SU-DHL-6 (cell line): ENCODE measurements at regions not wholly inside any gene's neighbourhood (a gene's known extent, or its start where the extent isn't known, plus 50 kb on each side); places are given as distances from the start of the nearest gene placed in this dataset.

Source experiments
- H2AFZ ChIP-seq: fragments of 200-600 bp; sonication (generic); 2 replicates; pipeline ENCODE4 v1.6.1; 2014; ENCODE audit warnings: low read depth, mild to moderate bottlenecking, moderate library complexity, mixed read lengths, antibody characterized with exemption, low read length; ENCODE audit not compliant: severe bottlenecking
- H3F3A ChIP-seq: fragments of 200-600 bp; shearing (Covaris generic); 2 replicates; pipeline ENCODE4 v1.6.0; 2016; ENCODE audit warnings: antibody characterized with exemption, mild to moderate bottlenecking; ENCODE audit not compliant: insufficient read depth
- H3K27ac ChIP-seq: fragments of 200-600 bp; sonication (generic); 2 replicates; pipeline ENCODE4 v1.5.1; 2016; ENCODE audit warnings: low read depth, mild to moderate bottlenecking, low read length, moderate library complexity, mixed read lengths
- H3K27me3 ChIP-seq: fragments of 200-600 bp; sonication (generic), shearing (Covaris generic); 2 replicates; pipeline ENCODE4 v1.6.0; 2014; ENCODE audit warnings: mild to moderate bottlenecking, low read length
- H3K36me3 ChIP-seq: fragments of 200-600 bp; sonication (generic); 2 replicates; pipeline ENCODE4 v1.6.1; 2014; ENCODE audit warnings: mild to moderate bottlenecking, low read length, mixed read lengths
- H3K4me2 ChIP-seq: fragments of 300-600, 200-600 bp; shearing (Covaris generic), sonication (generic); 2 replicates; pipeline ENCODE4 v1.6.0; 2014; ENCODE audit warnings: low read length, low read depth, mild to moderate bottlenecking; ENCODE audit not compliant: poor library complexity, severe bottlenecking
- H3K4me3 ChIP-seq: fragments of 200-600 bp; sonication (generic); 2 replicates; pipeline ENCODE4 v1.5.1; 2014; ENCODE audit warnings: antibody characterized with exemption, low read length, mild to moderate bottlenecking, mixed read lengths; ENCODE audit not compliant: insufficient read depth, poor library complexity, severe bottlenecking
- H3K79me2 ChIP-seq: fragments of 200-600 bp; sonication (generic); 2 replicates; pipeline ENCODE4 v1.6.1; 2014; ENCODE audit warnings: mild to moderate bottlenecking, low read length, moderate library complexity; ENCODE audit not compliant: insufficient read depth
- H3K9ac ChIP-seq: fragments of 200-600 bp; sonication (generic); 2 replicates; pipeline ENCODE4 v1.7.0; 2014; ENCODE audit warnings: mild to moderate bottlenecking, low read length
- H3K9me2 ChIP-seq: fragments of 200-600 bp; sonication (generic); replicated peaks from 2 replicates; pipeline ENCODE4 v1.6.1; 2014; ENCODE audit warnings: low read length; ENCODE audit not compliant: insufficient read depth
- H3K9me3 ChIP-seq: fragments of 200-600 bp; sonication (generic); 2 replicates; pipeline ENCODE4 v1.6.1; 2014; ENCODE audit warnings: low read length, mixed read lengths; ENCODE audit not compliant: insufficient read depth
- H4K20me1 ChIP-seq: fragments of 200-600 bp; sonication (generic); 2 replicates; pipeline ENCODE4 v1.6.1; 2014; ENCODE audit warnings: low read depth, mild to moderate bottlenecking, antibody characterized with exemption, low read length, moderate library complexity, mixed read lengths
- EZH2phosphoT487 ChIP-seq: fragments of 200-600 bp; sonication (generic), shearing (Covaris generic); conservative IDR thresholded peaks from 2 replicates; pipeline ENCODE4 v1.6.1; 2018; ENCODE audit warnings: mild to moderate bottlenecking, antibody characterized with exemption, low read length, moderate library complexity, mixed read lengths
- TF ChIP-seq, protein P1 (sequence below): fragments of 200-600 bp; sonication (generic); IDR thresholded peaks from one replicate; pipeline ENCODE4 v1.5.1; 2017; ENCODE audit warnings: antibody characterized with exemption, mild to moderate bottlenecking, low read length, moderate library complexity; ENCODE audit not compliant: insufficient read depth, poor library complexity, severe bottlenecking

DNA sequence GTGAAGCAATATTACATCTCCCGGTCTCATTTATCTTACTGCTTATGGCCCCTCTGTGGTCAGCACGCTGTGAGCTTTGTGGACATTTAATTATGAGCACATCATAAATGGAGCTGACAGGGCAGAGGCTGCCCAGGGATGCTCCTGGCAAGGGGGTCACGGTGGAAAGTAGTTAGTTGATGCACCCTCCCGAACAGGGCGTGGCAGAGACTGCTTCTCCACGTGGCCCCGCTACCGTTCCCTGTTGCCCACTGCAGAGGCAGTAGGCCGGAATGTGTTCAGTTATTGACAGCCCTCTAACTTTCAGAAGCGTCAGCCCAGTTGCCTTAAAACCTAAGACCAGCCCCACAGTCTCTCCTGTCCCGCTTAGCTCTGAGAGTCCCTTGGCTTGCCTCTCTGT lies 180.3 kb upstream of the ZNF507 start:
- H3F3A ChIP-seq: no peaks in the 10 kb centered on the region

DNA sequence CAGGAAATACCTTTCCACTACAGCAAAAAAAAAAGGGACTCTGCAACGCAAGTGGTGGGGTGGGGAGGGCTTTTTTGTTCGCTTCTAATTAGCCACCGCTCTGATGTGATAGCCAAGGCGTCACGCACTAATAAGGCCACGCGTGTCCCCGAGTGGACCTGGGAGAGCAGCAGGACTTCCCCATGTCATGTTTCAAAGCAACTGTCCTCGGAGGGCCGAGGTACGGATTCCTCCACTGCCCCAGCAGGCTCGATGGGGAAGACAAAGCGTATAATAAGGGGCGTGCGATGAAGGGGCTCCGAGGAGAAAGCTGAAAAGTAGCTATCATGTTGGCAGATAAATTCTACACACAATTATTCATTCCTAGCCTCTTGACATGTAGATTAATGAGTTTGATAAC lies 179.7 kb upstream of the ZNF507 start:
- Histone ChIP-seq H3F3A (no peaks in the 10 kb centered on the region), H3K27me3 (no peaks in the 10 kb centered on the region), H3K4me2 (no peak overlapping the region), H2AFZ (no peak overlapping the region), H3K4me3 (no peak overlapping the region), H4K20me1 (no peaks in the 10 kb centered on the region), H3K27ac (no peak overlapping the region), H3K9ac (no peak overlapping the region), H3K9me2 (no peaks in the 10 kb centered on the region), H3K79me2 (no peaks in the 10 kb centered on the region), H3K9me3 (no peaks in the 10 kb centered on the region), H3K36me3 (no peaks in the 10 kb centered on the region)
- TF ChIP-seq, protein P1, sequence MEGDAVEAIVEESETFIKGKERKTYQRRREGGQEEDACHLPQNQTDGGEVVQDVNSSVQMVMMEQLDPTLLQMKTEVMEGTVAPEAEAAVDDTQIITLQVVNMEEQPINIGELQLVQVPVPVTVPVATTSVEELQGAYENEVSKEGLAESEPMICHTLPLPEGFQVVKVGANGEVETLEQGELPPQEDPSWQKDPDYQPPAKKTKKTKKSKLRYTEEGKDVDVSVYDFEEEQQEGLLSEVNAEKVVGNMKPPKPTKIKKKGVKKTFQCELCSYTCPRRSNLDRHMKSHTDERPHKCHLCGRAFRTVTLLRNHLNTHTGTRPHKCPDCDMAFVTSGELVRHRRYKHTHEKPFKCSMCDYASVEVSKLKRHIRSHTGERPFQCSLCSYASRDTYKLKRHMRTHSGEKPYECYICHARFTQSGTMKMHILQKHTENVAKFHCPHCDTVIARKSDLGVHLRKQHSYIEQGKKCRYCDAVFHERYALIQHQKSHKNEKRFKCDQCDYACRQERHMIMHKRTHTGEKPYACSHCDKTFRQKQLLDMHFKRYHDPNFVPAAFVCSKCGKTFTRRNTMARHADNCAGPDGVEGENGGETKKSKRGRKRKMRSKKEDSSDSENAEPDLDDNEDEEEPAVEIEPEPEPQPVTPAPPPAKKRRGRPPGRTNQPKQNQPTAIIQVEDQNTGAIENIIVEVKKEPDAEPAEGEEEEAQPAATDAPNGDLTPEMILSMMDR: no peak
- TF ChIP-seq EZH2phosphoT487: no peak

More for the DNA sequence above, 180.3 kb upstream of the ZNF507 start:
- Histone ChIP-seq H3K4me3 (no peak overlapping the region), H3K79me2 (no peaks in the 10 kb centered on the region), H3K9ac (no peak overlapping the region), H3K36me3 (no peaks in the 10 kb centered on the region), H3K9me3 (no peaks in the 10 kb centered on the region), H4K20me1 (no peaks in the 10 kb centered on the region), H3K4me2 (no peak overlapping the region), H2AFZ (no peak overlapping the region), H3K9me2 (no peaks in the 10 kb centered on the region), H3K27me3 (no peaks in the 10 kb centered on the region), H3K27ac (no peak overlapping the region)
- no peak for TF ChIP-seq EZH2phosphoT487
- TF ChIP-seq, protein P1: no peak

DNA sequence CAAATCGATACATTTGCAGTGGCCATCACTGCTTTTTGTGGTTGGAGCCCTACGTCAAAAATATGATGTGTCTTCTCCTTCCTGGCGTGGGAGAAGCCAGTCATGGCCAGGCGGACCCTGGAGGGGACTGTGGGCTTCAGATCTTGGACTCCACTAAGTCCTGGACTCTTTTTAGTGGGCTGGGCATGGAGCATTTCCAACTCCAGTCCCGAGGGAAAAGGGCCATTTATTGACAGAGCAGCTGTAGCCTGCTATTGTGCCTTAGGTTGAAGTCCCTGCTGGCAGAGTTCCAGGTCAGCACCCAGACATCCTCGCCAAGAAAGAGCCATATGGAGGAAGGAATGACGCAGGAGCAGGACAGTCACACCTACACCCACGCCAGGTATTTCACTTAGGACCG lies 179.2 kb upstream of the ZNF507 start:
- Histone ChIP-seq H3K4me2 (no peak overlapping the region), H3K9ac (no peak overlapping the region), H3K4me3 (no peak overlapping the region), H4K20me1 (no peaks in the 10 kb centered on the region), H3F3A (no peaks in the 10 kb centered on the region), H3K36me3 (no peaks in the 10 kb centered on the region), H2AFZ (no peak overlapping the region), H3K9me3 (no peaks in the 10 kb centered on the region), H3K27ac (no peak overlapping the region), H3K27me3 (no peaks in the 10 kb centered on the region), H3K9me2 (no peaks in the 10 kb centered on the region), H3K79me2 (no peaks in the 10 kb centered on the region)
- TF ChIP-seq EZH2phosphoT487: no peak
- TF ChIP-seq, protein P1: no peak
